ENCODE measurements at regions not wholly inside any gene's neighbourhood (a gene's known extent, or its start where the extent isn't known, plus 50 kb on each side); places are given as distances from the start of the nearest gene placed in this dataset.

DNA sequence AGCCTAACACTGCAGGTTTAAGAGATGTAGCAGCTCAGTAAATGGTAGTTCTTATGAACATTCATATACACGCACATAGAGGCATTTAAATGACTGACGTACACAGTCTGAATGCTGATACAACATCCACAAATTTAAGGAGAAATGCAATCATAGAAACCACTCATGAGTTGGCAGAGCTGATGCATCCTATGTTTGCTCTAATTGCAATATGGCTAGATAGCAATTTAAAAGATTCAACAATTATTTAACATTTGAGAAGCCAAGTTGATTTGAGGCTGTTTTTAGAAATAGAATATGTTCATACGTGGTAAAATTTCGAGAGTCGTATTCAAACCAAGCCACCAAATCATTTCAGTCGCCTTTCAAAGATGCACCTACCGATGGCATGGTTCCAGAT, 135.6 kb downstream of the PFKFB3 start:
- no peaks in the 10 kb centered on the region for H4K20me1 ChIP-seq (ENCODE audit: insufficient read depth)
- H3K9me2 ChIP-seq (ENCODE audit: insufficient read depth): no peaks in the 10 kb centered on the region
- intact Hi-C loops (cut with micrococcal nuclease): no loop called here
- DNase-seq (ENCODE audit: low read depth, low spot score) (no peak), ATAC-seq (no peak)
- ChIA-PET POLR2A (no interaction called here), CTCF (no interaction called here), RAD21 (ENCODE audit: low non-redundant PET in 1 of 2, low total read pairs in 2 of 2, uncharacterized antibody in 2 of 2, unreplicated experiment in 2 of 2) (no interaction called here)
- H3K9ac ChIP-seq (ENCODE audit: low read length): no peak overlapping the region
- no peaks in the 10 kb centered on the region for H3K79me2 ChIP-seq (ENCODE audit: insufficient read depth, low read length)
- H3K27me3 ChIP-seq (ENCODE audit: insufficient read depth, low read length): no peaks in the 10 kb centered on the region
- TF ChIP-seq TCF7L2 (IDR thresholded peaks at IDR 0.05; ENCODE audit: borderline replicate concordance, extremely low read depth, insufficient read depth, insufficient read length): no peak
- TF ChIP-seq JUND (IDR thresholded peaks at IDR 0.05): no peak
- no peak for TF ChIP-seq EZH2 (IDR thresholded peaks at IDR 0.05)
- TF ChIP-seq FOSL1 (IDR thresholded peaks at IDR 0.05; ENCODE audit: low read depth): no peak
- no peak for TF ChIP-seq CBX3 (IDR thresholded peaks at IDR 0.05; ENCODE audit: low read depth)
- no peak for TF ChIP-seq YY1 (IDR thresholded peaks at IDR 0.05; ENCODE audit: extremely low read depth, insufficient replicate concordance, low read depth, low read length)
- no peak for TF ChIP-seq SP1 (IDR thresholded peaks at IDR 0.05; ENCODE audit: low read depth)
- TF ChIP-seq EGR1 (IDR thresholded peaks at IDR 0.05; ENCODE audit: low read depth): no peak
- no peak for TF ChIP-seq EZH2phosphoT487 (IDR thresholded peaks at IDR 0.05; ENCODE audit: borderline replicate concordance)
- TF ChIP-seq, protein P1, sequence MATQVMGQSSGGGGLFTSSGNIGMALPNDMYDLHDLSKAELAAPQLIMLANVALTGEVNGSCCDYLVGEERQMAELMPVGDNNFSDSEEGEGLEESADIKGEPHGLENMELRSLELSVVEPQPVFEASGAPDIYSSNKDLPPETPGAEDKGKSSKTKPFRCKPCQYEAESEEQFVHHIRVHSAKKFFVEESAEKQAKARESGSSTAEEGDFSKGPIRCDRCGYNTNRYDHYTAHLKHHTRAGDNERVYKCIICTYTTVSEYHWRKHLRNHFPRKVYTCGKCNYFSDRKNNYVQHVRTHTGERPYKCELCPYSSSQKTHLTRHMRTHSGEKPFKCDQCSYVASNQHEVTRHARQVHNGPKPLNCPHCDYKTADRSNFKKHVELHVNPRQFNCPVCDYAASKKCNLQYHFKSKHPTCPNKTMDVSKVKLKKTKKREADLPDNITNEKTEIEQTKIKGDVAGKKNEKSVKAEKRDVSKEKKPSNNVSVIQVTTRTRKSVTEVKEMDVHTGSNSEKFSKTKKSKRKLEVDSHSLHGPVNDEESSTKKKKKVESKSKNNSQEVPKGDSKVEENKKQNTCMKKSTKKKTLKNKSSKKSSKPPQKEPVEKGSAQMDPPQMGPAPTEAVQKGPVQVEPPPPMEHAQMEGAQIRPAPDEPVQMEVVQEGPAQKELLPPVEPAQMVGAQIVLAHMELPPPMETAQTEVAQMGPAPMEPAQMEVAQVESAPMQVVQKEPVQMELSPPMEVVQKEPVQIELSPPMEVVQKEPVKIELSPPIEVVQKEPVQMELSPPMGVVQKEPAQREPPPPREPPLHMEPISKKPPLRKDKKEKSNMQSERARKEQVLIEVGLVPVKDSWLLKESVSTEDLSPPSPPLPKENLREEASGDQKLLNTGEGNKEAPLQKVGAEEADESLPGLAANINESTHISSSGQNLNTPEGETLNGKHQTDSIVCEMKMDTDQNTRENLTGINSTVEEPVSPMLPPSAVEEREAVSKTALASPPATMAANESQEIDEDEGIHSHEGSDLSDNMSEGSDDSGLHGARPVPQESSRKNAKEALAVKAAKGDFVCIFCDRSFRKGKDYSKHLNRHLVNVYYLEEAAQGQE (IDR thresholded peaks at IDR 0.05; ENCODE audit: low read depth): no peak
- TF ChIP-seq, protein P2, sequence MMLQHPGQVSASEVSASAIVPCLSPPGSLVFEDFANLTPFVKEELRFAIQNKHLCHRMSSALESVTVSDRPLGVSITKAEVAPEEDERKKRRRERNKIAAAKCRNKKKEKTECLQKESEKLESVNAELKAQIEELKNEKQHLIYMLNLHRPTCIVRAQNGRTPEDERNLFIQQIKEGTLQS (IDR thresholded peaks at IDR 0.05): no peak
- TF ChIP-seq ELF1 (IDR thresholded peaks at IDR 0.05; ENCODE audit: borderline replicate concordance, low read depth): no peak
- no peak overlapping the region for H3K4me3 ChIP-seq (replicated peaks in 1 of 2; ENCODE audit: low read depth in 1 of 2, low read length in 2 of 2)
- no peaks in the 10 kb centered on the region for H3K36me3 ChIP-seq (ENCODE audit: control insufficient read depth in 1 of 2, insufficient read depth in 2 of 2, low read length in 2 of 2)
- H3K27ac ChIP-seq (ENCODE audit: low read depth, low read length): no peak overlapping the region
- no peaks in the 10 kb centered on the region for H3K4me1 ChIP-seq (ENCODE audit: control insufficient read depth in 1 of 2, insufficient read depth in 2 of 2, low read length in 2 of 2)
- no peaks in the 10 kb centered on the region for H3K9me3 ChIP-seq (ENCODE audit: control insufficient read depth in 1 of 2, insufficient read depth in 1 of 2, low read depth in 1 of 2, low read length in 2 of 2)
- no peak overlapping the region for H2AFZ ChIP-seq (ENCODE audit: low read depth, low read length, poor library complexity, severe bottlenecking)
- no peak overlapping the region for H3K4me2 ChIP-seq (ENCODE audit: low read length)
- no TSS peak for BruUV-seq (replicated peaks)

Measured in HCT116 (cell line).